LNCaP clone FGC (cell line): ENCODE measurements at regions not wholly inside any gene's neighbourhood (a gene's known extent, or its start where the extent isn't known, plus 50 kb on each side); places are given as distances from the start of the nearest gene placed in this dataset.

Experiments used
- DNase-seq: peaks from one replicate; pipeline ENCODE4 v3.0.0-alpha.2; 2011; ENCODE audit warnings: low read depth
- H3K4me3 ChIP-seq: 2 replicates; pipeline ENCODE4 v1.5.1; 2011; ENCODE audit warnings: mild to moderate bottlenecking, low read depth, low read length, control low read depth
- CTCF ChIP-seq: IDR thresholded peaks from 2 replicates; pipeline ENCODE4 v1.5.1; 2012; ENCODE audit warnings: mild to moderate bottlenecking; ENCODE audit not compliant: control insufficient read depth, insufficient read depth; ENCODE audit errors: extremely low read depth

GRCh38 chr10:2958659-2959058 lies 108.7 kb upstream of the PFKP start:
- no peak for DNase-seq
- TF ChIP-seq CTCF = no peak
- no peak overlapping the region for H3K4me3 ChIP-seq

GRCh38 chr10:2957785-2958184 lies 109.6 kb upstream of the PFKP start:
- no peak overlapping the region for H3K4me3 ChIP-seq
- DNase-seq = no peak
- no peak for TF ChIP-seq CTCF

GRCh38 chr10:2955064-2955463 lies 112.3 kb upstream of the PFKP start:
- no peak overlapping the region for H3K4me3 ChIP-seq
- no peak for TF ChIP-seq CTCF
- no peak for DNase-seq

- no peak overlapping the region for H3K4me3 ChIP-seq
- TF ChIP-seq CTCF = no peak
- no peak for DNase-seq
Observed at GRCh38 chr10:2953495-2953894, 113.9 kb upstream of the PFKP start.

GRCh38 chr10:2951235-2951835 lies 116.0 kb upstream of the PFKP start:
- no peak for TF ChIP-seq CTCF
- DNase-seq = no peak
- H3K4me3 ChIP-seq = no peak overlapping the region

GRCh38 chr10:2950546-2950945 lies 116.8 kb upstream of the PFKP start:
- TF ChIP-seq CTCF = no peak
- DNase-seq = no peak
- no peak overlapping the region for H3K4me3 ChIP-seq

GRCh38 chr10:2949948-2950354 lies 117.4 kb upstream of the PFKP start:
- no peak for DNase-seq
- no peak for TF ChIP-seq CTCF

More at GRCh38 chr10:2949948-2950354, 117.4 kb upstream of the PFKP start:
- H3K4me3 ChIP-seq = no peak overlapping the region
